ENCODE measurements at regions not wholly inside any gene's neighbourhood (a gene's known extent, or its start where the extent isn't known, plus 50 kb on each side); places are given as distances from the start of the nearest gene placed in this dataset.

DNA sequence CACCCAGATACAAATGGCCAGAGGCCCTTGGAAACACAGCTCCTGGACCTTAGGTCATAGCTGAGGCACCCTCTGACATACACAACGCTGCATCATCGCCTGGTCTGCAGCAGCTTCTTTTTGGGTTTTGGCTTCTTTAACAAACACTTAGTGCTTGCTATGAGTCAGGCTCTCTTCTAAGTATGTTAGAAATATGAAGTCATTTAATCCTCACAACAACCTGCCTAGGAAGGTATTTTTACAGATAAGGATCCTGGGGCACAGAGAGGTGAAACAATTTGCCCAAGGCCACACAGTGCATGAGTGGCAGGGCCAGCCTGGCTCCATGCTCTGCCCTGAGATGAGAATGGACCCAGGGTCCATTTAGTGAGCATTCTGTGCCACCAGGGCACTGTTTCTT is 96.6 kb downstream of the TMEM17 start:
- H3K27ac Mint-ChIP-seq = no peak overlapping the region
- no peaks in the 10 kb centered on the region for H3K36me3 Mint-ChIP-seq (ENCODE audit: insufficient read depth)
- H3K9me3 Mint-ChIP-seq (ENCODE audit: low read depth) = no peaks in the 10 kb centered on the region
- no peak overlapping the region for H3K4me3 Mint-ChIP-seq (ENCODE audit: low read depth)
- peaks cover 20% of the 10 kb centered on the region for H3K4me1 Mint-ChIP-seq (ENCODE audit: low read depth)
- no peaks in the 10 kb centered on the region for H3K27me3 Mint-ChIP-seq
- DNase-seq (ENCODE audit: low spot score, unreplicated experiment) = no peak
- no peak for TF ChIP-seq CTCF (IDR thresholded peaks at IDR 0.05; ENCODE audit: unreplicated experiment)

GRCh38 chr2:62408241-62408677 is 97.7 kb downstream of the TMEM17 start:
- DNase-seq (ENCODE audit: low spot score, unreplicated experiment) = no peak
- Mint-ChIP-seq H3K4me1 (ENCODE audit: low read depth) (peaks cover 20% of the 10 kb centered on the region), H3K27me3 (no peaks in the 10 kb centered on the region), H3K27ac (no peak overlapping the region), H3K36me3 (ENCODE audit: insufficient read depth) (no peaks in the 10 kb centered on the region), H3K4me3 (ENCODE audit: low read depth) (no peak overlapping the region), H3K9me3 (ENCODE audit: low read depth) (no peaks in the 10 kb centered on the region)
- TF ChIP-seq CTCF (IDR thresholded peaks at IDR 0.05; ENCODE audit: unreplicated experiment) = no peak

DNA sequence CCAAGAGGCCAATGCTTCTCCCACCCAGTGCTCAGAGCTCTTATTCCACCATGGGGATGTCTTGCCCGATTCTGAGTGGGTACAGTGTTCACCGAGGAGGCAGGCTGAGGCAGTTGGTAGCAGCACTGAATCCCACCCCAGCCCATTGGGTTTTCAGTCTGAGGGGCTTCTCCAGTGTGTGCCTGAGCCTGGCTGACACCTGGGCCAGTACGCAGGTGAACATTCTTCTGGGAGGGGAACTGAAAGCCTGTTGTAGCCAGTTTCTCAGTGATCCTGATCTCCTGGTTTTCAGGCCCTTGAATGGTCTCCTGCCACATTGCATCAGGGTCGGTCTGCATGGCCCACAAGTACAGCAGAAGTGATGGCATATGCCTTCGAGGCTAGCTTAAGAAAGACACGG is 98.2 kb downstream of the TMEM17 start:
- H3K9me3 Mint-ChIP-seq (ENCODE audit: low read depth) = no peaks in the 10 kb centered on the region
- H3K4me1 Mint-ChIP-seq (ENCODE audit: low read depth) = peaks cover 20% of the 10 kb centered on the region
- no peak for DNase-seq (ENCODE audit: low spot score, unreplicated experiment)
- H3K36me3 Mint-ChIP-seq (ENCODE audit: insufficient read depth) = no peaks in the 10 kb centered on the region
- H3K27ac Mint-ChIP-seq = no peak overlapping the region
- TF ChIP-seq CTCF (IDR thresholded peaks at IDR 0.05; ENCODE audit: unreplicated experiment) = no peak
- no peaks in the 10 kb centered on the region for H3K27me3 Mint-ChIP-seq
- no peak overlapping the region for H3K4me3 Mint-ChIP-seq (ENCODE audit: low read depth)

DNA sequence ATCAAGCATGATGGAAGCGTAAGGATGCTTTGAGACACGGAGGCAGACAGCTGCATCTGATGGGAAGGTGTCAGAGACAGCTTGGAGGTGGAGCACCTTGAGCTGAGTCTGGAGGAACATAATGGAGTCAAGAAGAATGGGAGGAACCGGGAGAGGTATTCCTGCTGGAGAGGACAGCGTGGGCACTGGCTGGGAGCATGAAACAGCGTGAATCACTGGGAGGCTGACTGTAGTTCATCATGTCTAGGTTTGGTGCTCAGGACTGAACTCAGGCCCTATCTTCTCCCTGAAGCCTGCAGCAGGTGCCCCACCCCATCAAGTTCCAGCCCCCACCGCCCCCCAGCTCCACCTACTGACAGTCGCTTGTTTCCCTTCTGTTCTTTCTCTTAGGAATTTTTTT is 98.6 kb downstream of the TMEM17 start:
- no peaks in the 10 kb centered on the region for H3K27me3 Mint-ChIP-seq
- DNase-seq (ENCODE audit: low spot score, unreplicated experiment) = no peak
- peaks cover 20% of the 10 kb centered on the region for H3K4me1 Mint-ChIP-seq (ENCODE audit: low read depth)
- no peak overlapping the region for H3K4me3 Mint-ChIP-seq (ENCODE audit: low read depth)
- H3K9me3 Mint-ChIP-seq (ENCODE audit: low read depth) = no peaks in the 10 kb centered on the region
- no peak overlapping the region for H3K27ac Mint-ChIP-seq
- H3K36me3 Mint-ChIP-seq (ENCODE audit: insufficient read depth) = no peaks in the 10 kb centered on the region
- no peak for TF ChIP-seq CTCF (IDR thresholded peaks at IDR 0.05; ENCODE audit: unreplicated experiment)

DNA sequence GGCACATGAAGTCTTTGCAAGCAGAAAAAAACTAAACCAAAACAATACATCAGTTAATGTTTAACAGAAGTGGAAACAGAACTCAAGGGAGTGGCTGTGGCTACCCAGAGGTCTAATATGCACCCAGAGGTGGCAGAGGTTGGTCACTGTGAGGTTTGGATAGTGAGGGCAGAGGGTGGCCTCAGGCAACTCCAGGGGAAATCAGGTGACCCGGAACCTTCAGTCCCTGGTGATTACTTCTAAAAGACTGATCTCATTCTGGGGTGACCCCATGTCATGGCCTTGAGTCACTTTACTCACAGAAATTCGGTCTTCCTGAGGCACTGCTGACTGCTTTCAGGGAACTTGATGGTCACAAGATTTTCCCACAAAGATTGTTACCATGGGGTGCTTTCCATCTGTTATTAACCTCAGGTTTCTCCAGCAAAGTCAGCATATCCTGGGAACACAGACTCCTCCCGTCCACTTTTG is 99.4 kb downstream of the TMEM17 start:
- no peak for TF ChIP-seq CTCF (IDR thresholded peaks at IDR 0.05; ENCODE audit: unreplicated experiment)
- peaks cover 16% of the 10 kb centered on the region for H3K4me1 Mint-ChIP-seq (ENCODE audit: low read depth)
- H3K27ac Mint-ChIP-seq = no peak overlapping the region
- H3K9me3 Mint-ChIP-seq (ENCODE audit: low read depth) = peaks cover 5% of the 10 kb centered on the region
- DNase-seq (ENCODE audit: low spot score, unreplicated experiment) = no peak
- no peak overlapping the region for H3K4me3 Mint-ChIP-seq (ENCODE audit: low read depth)
- H3K27me3 Mint-ChIP-seq = no peaks in the 10 kb centered on the region
- H3K36me3 Mint-ChIP-seq (ENCODE audit: insufficient read depth) = peaks cover 1% of the 10 kb centered on the region
